ENCODE measurements at regions not wholly inside any gene's neighbourhood (a gene's known extent, or its start where the extent isn't known, plus 50 kb on each side); places are given as distances from the start of the nearest gene placed in this dataset.

DNA sequence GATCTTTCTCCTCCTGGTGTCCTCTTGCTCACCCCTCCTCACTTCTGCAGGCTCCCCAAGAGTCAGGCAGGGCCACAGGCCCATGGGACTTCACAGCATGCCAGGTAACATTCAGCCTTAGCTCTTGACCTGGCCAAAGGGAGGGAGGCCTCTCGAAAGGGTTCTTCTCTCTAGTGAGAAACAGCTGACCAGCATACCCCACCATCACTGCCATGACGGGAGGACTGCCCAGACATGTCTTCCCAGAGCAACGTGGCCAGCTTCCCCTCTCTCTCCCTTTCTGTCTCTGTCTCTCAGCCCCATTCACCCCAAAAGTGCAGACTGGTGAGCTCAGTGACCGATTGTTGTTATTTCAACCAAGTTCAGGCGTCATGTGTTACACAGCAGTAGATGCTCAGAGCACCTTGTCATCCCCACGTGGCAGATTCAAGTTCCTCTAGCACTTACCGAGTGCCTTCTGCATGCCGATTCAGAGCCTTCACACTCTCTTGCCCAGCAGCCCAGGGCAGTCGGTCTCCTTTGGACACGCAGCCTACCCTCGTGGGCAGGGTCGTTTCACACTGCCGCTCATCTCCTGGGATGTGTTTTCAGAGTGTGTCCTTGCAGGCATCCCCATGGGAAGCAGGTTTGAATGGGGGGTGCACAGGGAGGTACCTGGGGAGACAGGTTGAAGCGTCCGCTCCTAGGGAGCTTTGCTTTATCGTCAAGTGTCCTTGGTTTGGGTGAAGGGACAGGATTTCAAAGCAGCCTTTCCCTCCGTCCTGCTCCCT lies 259.9 kb downstream of the NDUFA10 start:
- WGBS, 2 experiments: 88 to 89% methylated on average over 17 of the region's 17 CpGs
- Histone ChIP-seq H3K27ac (ENCODE audit: insufficient read depth, low read depth, low read length, poor library complexity, severe bottlenecking) (no peak overlapping the region), H3K4me1 (ENCODE audit: control insufficient read depth, insufficient read depth, low read length) (no peaks in the 10 kb centered on the region), H3K36me3 (ENCODE audit: control insufficient read depth, insufficient read depth, low read length) (no peaks in the 10 kb centered on the region), H3K9me3 (ENCODE audit: control insufficient read depth, low read length) (no peaks in the 10 kb centered on the region), H3K4me3 (ENCODE audit: insufficient read depth, low read depth, low read length) (no peak overlapping the region), H3K27me3 (ENCODE audit: control insufficient read depth, insufficient read depth, low read length, poor library complexity, severe bottlenecking) (no peaks in the 10 kb centered on the region)

- Histone ChIP-seq H3K9me3 (ENCODE audit: control insufficient read depth, low read length) (no peaks in the 10 kb centered on the region), H3K4me3 (ENCODE audit: insufficient read depth, low read depth, low read length) (no peak overlapping the region), H3K27me3 (ENCODE audit: control insufficient read depth, insufficient read depth, low read length, poor library complexity, severe bottlenecking) (no peaks in the 10 kb centered on the region), H3K36me3 (ENCODE audit: control insufficient read depth, insufficient read depth, low read length) (no peaks in the 10 kb centered on the region), H3K27ac (ENCODE audit: insufficient read depth, low read depth, low read length, poor library complexity, severe bottlenecking) (no peak overlapping the region), H3K4me1 (ENCODE audit: control insufficient read depth, insufficient read depth, low read length) (no peaks in the 10 kb centered on the region)
- WGBS, 2 experiments: 83 to 84% methylated on average over 13 of the region's 13 CpGs
Observed at GRCh38 chr2:239763433-239764097, 261.6 kb downstream of the NDUFA10 start.

DNA sequence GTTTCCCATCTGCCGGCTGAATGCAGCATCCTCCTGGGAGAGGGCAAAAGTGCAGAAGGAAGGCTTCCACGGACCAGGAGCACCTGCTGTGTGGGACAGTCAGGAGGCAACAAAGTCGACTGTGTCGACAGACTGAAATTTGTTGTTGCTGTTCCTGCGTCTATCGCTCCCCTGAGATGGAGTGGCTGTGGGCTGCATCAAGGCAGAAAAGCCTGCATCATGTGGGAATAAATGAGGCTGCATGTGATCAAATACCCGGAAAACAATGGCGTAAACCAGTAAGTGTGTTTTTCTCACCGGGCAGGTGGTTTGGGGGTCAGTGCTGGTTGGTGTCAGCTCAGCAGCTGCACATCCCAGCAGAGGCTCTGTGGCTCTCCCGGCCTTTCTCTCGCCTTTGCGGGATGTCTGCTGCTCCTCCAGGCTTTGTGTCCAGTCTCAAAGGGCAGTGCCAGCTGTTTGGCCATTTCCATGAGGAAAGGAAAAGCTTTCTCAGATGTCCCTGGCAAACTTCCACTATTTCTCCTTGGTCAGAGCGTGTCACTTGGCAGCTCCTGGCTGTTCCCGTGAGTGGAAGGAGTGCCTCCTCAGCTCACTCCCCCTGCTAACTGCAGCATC lies 262.4 kb downstream of the NDUFA10 start:
- Histone ChIP-seq H3K27ac (ENCODE audit: insufficient read depth, low read depth, low read length, poor library complexity, severe bottlenecking) (no peak overlapping the region), H3K36me3 (ENCODE audit: control insufficient read depth, insufficient read depth, low read length) (no peaks in the 10 kb centered on the region)
- WGBS, 2 experiments: 91 to 92% methylated on average over 14 of the region's 14 CpGs

DNA sequence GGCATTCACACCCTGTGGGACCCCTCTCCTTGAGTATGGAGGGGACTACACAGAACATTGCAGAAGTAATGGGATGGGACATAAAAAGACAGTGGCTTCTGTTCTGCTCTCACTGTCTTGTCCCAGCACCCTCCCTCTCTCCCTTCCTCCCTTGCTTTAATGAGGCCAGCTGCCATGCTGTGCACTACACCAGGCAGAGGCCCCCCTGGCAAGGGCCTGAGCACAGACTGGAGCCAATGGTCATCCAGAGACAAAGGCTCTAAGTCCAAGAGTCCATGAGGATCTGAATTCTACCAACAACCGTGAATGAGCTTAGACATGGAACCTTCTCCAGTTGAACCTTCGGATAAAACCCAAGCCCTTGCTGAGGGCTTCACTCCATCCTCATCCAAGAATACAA lies 263.0 kb downstream of the NDUFA10 start:
- Histone ChIP-seq H3K4me3 (ENCODE audit: insufficient read depth, low read depth, low read length) (no peak overlapping the region), H3K36me3 (ENCODE audit: control insufficient read depth, insufficient read depth, low read length) (no peaks in the 10 kb centered on the region), H3K27me3 (ENCODE audit: control insufficient read depth, insufficient read depth, low read length, poor library complexity, severe bottlenecking) (no peaks in the 10 kb centered on the region), H3K4me1 (ENCODE audit: control insufficient read depth, insufficient read depth, low read length) (no peaks in the 10 kb centered on the region), H3K9me3 (ENCODE audit: control insufficient read depth, low read length) (no peaks in the 10 kb centered on the region), H3K27ac (ENCODE audit: insufficient read depth, low read depth, low read length, poor library complexity, severe bottlenecking) (no peak overlapping the region)
- 93 to 95% methylated on average over 2 of the region's 2 CpGs for WGBS, 2 experiments

More for the DNA sequence above, 262.4 kb downstream of the NDUFA10 start:
- Histone ChIP-seq H3K9me3 (ENCODE audit: control insufficient read depth, low read length) (no peaks in the 10 kb centered on the region), H3K4me1 (ENCODE audit: control insufficient read depth, insufficient read depth, low read length) (no peaks in the 10 kb centered on the region), H3K4me3 (ENCODE audit: insufficient read depth, low read depth, low read length) (no peak overlapping the region), H3K27me3 (ENCODE audit: control insufficient read depth, insufficient read depth, low read length, poor library complexity, severe bottlenecking) (no peaks in the 10 kb centered on the region)

- H3K27me3 ChIP-seq (ENCODE audit: control insufficient read depth, insufficient read depth, low read length, poor library complexity, severe bottlenecking): no peaks in the 10 kb centered on the region
- no peaks in the 10 kb centered on the region for H3K9me3 ChIP-seq (ENCODE audit: control insufficient read depth, low read length)
- 91 to 95% methylated on average over 6 of the region's 6 CpGs for WGBS, 2 experiments
Observed at GRCh38 chr2:239760596-239760995, 264.5 kb downstream of the NDUFA10 start.

GRCh38 chr2:239758279-239758877 lies 266.8 kb downstream of the NDUFA10 start:
- Histone ChIP-seq H3K27me3 (ENCODE audit: control insufficient read depth, insufficient read depth, low read length, poor library complexity, severe bottlenecking) (no peaks in the 10 kb centered on the region), H3K4me1 (ENCODE audit: control insufficient read depth, insufficient read depth, low read length) (no peaks in the 10 kb centered on the region), H3K9me3 (ENCODE audit: control insufficient read depth, low read length) (no peaks in the 10 kb centered on the region), H3K4me3 (ENCODE audit: insufficient read depth, low read depth, low read length) (no peak overlapping the region), H3K27ac (ENCODE audit: insufficient read depth, low read depth, low read length, poor library complexity, severe bottlenecking) (no peak overlapping the region), H3K36me3 (ENCODE audit: control insufficient read depth, insufficient read depth, low read length) (no peaks in the 10 kb centered on the region)
- 78 to 81% methylated on average over 18 of the region's 18 CpGs for WGBS, 2 experiments

More at GRCh38 chr2:239760596-239760995, 264.5 kb downstream of the NDUFA10 start:
- H3K4me3 ChIP-seq (ENCODE audit: insufficient read depth, low read depth, low read length): no peak overlapping the region
- no peak overlapping the region for H3K27ac ChIP-seq (ENCODE audit: insufficient read depth, low read depth, low read length, poor library complexity, severe bottlenecking)
- H3K4me1 ChIP-seq (ENCODE audit: control insufficient read depth, insufficient read depth, low read length): no peaks in the 10 kb centered on the region
- no peaks in the 10 kb centered on the region for H3K36me3 ChIP-seq (ENCODE audit: control insufficient read depth, insufficient read depth, low read length)

DNA sequence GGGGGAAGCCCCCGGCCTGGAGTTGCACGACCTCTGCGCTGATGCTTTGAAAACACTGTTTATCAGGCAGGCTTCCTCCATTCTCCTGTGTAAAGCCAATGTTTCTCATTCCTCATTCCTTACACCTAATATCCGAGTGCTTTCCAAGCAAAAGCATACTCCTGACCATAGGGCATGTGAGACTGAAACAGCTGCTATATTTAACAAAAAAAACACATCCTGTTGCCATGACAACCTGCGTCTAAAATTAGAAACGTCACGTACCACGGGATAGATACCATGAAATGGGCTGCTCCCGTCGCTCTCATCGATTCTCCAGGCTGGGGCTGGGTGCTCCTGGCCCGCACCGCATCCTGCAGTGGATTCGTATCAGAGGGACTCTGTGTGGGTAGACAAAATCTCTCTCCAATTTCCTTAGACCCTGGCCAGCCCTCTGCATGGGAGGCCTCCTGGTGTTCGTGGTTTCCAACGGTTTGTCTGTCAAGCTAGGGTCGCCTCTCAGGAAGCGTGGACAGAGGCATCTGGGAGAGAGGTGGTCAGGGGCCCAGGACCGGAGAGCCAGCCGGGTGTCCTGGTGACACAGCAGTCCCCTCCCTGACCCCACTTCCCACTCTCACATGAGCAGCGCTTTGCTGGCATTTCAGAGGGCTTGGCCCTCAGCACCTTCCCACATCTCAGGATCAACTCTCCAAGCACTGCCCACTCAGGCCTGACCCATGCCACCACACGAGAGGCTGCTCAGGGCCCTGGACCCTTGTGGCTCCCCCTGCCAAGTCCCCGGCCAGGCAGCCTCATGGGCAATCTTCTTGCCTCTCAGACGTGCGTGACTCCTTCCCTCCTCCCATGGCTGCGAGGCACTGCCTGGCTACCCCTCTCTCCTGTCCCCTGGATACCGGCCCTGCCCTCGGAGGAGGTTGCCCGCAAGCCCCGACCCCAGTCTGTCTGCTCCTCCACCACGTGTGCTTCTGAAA lies 268.1 kb downstream of the NDUFA10 start:
- no peak overlapping the region for H3K4me3 ChIP-seq (ENCODE audit: insufficient read depth, low read depth, low read length)
- H3K27ac ChIP-seq (ENCODE audit: insufficient read depth, low read depth, low read length, poor library complexity, severe bottlenecking): no peak overlapping the region
- no peaks in the 10 kb centered on the region for H3K27me3 ChIP-seq (ENCODE audit: control insufficient read depth, insufficient read depth, low read length, poor library complexity, severe bottlenecking)
- no peaks in the 10 kb centered on the region for H3K4me1 ChIP-seq (ENCODE audit: control insufficient read depth, insufficient read depth, low read length)
- H3K9me3 ChIP-seq (ENCODE audit: control insufficient read depth, low read length): no peaks in the 10 kb centered on the region
- WGBS, 2 experiments: 90 to 91% methylated on average over 31 of the region's 31 CpGs
- H3K36me3 ChIP-seq (ENCODE audit: control insufficient read depth, insufficient read depth, low read length): no peaks in the 10 kb centered on the region

DNA sequence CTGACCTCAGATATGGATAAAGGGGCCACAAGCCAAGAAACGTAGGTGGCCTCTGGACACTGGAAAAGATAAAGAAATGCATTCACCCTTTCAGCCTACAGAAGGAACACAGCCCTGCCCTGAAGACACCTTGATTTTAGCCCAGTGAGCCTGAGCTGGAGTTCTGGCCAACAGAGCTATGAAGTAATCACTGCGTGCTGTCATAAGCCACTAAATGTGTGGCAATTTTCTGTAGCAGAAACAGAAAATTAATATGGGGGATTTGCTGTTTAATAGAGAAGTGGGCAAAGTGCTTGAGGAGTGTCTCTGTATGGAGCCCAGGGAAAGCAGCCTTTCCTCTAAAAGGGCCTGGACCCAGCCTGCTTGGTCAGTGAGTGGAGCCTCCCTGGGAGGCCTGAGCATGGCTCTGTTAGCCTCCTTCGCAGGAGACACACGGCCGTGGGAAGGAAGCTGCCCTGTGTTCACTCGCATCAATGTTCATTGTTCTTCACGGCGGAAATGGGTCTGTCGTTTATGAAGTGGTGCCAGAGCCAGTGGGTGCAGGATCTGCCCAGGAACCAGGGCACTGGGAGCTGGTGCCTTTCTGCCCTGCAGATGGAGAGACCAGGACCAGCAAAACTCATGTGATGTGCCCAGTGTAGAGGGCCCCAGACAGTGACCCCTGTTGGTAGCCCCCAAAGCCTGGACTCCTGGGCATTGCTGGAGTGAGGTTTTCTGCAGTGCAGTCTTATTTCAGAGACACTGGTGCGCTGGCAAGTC lies 268.9 kb downstream of the NDUFA10 start:
- Histone ChIP-seq H3K4me3 (ENCODE audit: insufficient read depth, low read depth, low read length) (no peak overlapping the region), H3K27ac (ENCODE audit: insufficient read depth, low read depth, low read length, poor library complexity, severe bottlenecking) (no peak overlapping the region)

DNA sequence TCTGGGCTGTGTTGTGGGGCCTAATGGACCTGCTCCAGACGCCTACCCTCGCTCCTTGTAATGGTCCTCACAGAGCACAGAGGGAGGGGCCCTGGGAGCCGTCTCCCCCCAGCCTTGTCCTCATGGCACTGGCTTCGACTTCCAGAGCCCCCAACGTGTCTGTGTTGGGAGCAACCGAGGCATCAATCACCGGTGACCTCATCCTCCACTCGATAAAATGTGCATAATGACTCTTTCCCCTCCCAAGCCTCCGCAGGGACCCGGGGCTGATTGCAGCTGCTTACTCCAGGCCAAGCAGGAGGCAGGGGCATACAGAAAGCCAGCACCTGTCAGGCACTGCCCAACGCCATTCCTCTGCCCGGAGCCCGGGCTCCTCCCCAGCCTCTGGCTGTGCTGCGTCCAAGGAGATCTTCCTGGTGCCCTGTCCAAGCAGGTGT lies 271.7 kb downstream of the NDUFA10 start:
- Histone ChIP-seq H3K4me1 (ENCODE audit: control insufficient read depth, insufficient read depth, low read length) (peaks cover 6% of the 10 kb centered on the region), H3K27ac (ENCODE audit: insufficient read depth, low read depth, low read length, poor library complexity, severe bottlenecking) (no peak overlapping the region), H3K36me3 (ENCODE audit: control insufficient read depth, insufficient read depth, low read length) (no peaks in the 10 kb centered on the region), H3K4me3 (ENCODE audit: insufficient read depth, low read depth, low read length) (no peak overlapping the region), H3K27me3 (ENCODE audit: control insufficient read depth, insufficient read depth, low read length, poor library complexity, severe bottlenecking) (no peaks in the 10 kb centered on the region), H3K9me3 (ENCODE audit: control insufficient read depth, low read length) (no peaks in the 10 kb centered on the region)
- 87% methylated on average over 14 of the region's 14 CpGs for WGBS, 2 experiments

More for the DNA sequence above, 268.9 kb downstream of the NDUFA10 start:
- Histone ChIP-seq H3K27me3 (ENCODE audit: control insufficient read depth, insufficient read depth, low read length, poor library complexity, severe bottlenecking) (no peaks in the 10 kb centered on the region), H3K36me3 (ENCODE audit: control insufficient read depth, insufficient read depth, low read length) (no peaks in the 10 kb centered on the region), H3K9me3 (ENCODE audit: control insufficient read depth, low read length) (no peaks in the 10 kb centered on the region), H3K4me1 (ENCODE audit: control insufficient read depth, insufficient read depth, low read length) (peaks cover 6% of the 10 kb centered on the region)
- WGBS, 2 experiments: 92 to 93% methylated on average over 10 of the region's 10 CpGs
